WERI-Rb-1 (cell line): ENCODE measurements at regions not wholly inside any gene's neighbourhood (a gene's known extent, or its start where the extent isn't known, plus 50 kb on each side); places are given as distances from the start of the nearest gene placed in this dataset.

Experiments
- DNase-seq: peaks from one replicate; pipeline ENCODE4 v3.0.0-alpha.2; 2020
- H3K27ac ChIP-seq: fragments of 250-450 bp; sonication (Bioruptor Pico); 2 replicates; pipeline ENCODE4 v1.5.1; 2020; ENCODE audit warnings: mild to moderate bottlenecking, moderate library complexity
- H3K27me3 ChIP-seq: fragments of 250-450 bp; sonication (Bioruptor Pico); 2 replicates; pipeline ENCODE4 v1.5.1; 2021; ENCODE audit warnings: mild to moderate bottlenecking, low read depth, moderate library complexity; ENCODE audit not compliant: insufficient read depth, severe bottlenecking
- H3K36me3 ChIP-seq: fragments of 250-450 bp; sonication (Bioruptor Pico); 2 replicates; pipeline ENCODE4 v1.5.1; 2020; ENCODE audit warnings: mild to moderate bottlenecking, moderate library complexity
- H3K4me3 ChIP-seq: 2 replicates; pipeline ENCODE4 v1.5.1; 2011; ENCODE audit warnings: low read depth, mild to moderate bottlenecking, control low read depth, low read length
- H3K9me3 ChIP-seq: fragments of 250-450 bp; sonication (Bioruptor Pico); 2 replicates; pipeline ENCODE4 v1.5.1; 2021; ENCODE audit warnings: mild to moderate bottlenecking, moderate library complexity; ENCODE audit not compliant: severe bottlenecking
- CTCF ChIP-seq: IDR thresholded peaks from 2 replicates; pipeline ENCODE4 v1.5.1; 2011; ENCODE audit warnings: low read depth, mild to moderate bottlenecking, control low read depth, inconsistent platforms, low read length

GRCh38 chr3:8112587-8112986 lies 389.0 kb upstream of the LMCD1 start:
- H3K9me3 ChIP-seq: no peaks in the 10 kb centered on the region
- no peak for DNase-seq
- H3K36me3 ChIP-seq: no peaks in the 10 kb centered on the region
- no peaks in the 10 kb centered on the region for H3K27me3 ChIP-seq
- no peak for TF ChIP-seq CTCF
- H3K27ac ChIP-seq: no peak overlapping the region
- H3K4me3 ChIP-seq: no peak overlapping the region

- Histone ChIP-seq H3K36me3 (no peaks in the 10 kb centered on the region), H3K27me3 (no peaks in the 10 kb centered on the region), H3K4me3 (no peak overlapping the region), H3K27ac (no peak overlapping the region), H3K9me3 (no peaks in the 10 kb centered on the region)
- TF ChIP-seq CTCF: no peak
- DNase-seq: no peak
Observed at GRCh38 chr3:8113626-8114025, 388.0 kb upstream of the LMCD1 start.

GRCh38 chr3:8128686-8129085 lies 372.9 kb upstream of the LMCD1 start:
- H3K4me3 ChIP-seq: no peak overlapping the region
- H3K27ac ChIP-seq: no peak overlapping the region
- no peaks in the 10 kb centered on the region for H3K36me3 ChIP-seq
- H3K9me3 ChIP-seq: peaks cover 4% of the 10 kb centered on the region
- TF ChIP-seq CTCF: no peak
- DNase-seq: no peak
- H3K27me3 ChIP-seq: no peaks in the 10 kb centered on the region

- TF ChIP-seq CTCF: no peak
- H3K9me3 ChIP-seq: peaks cover 7% of the 10 kb centered on the region
- no peaks in the 10 kb centered on the region for H3K27me3 ChIP-seq
- no peak for DNase-seq
- H3K36me3 ChIP-seq: no peaks in the 10 kb centered on the region
- H3K27ac ChIP-seq: no peak overlapping the region
- no peak overlapping the region for H3K4me3 ChIP-seq
Observed at GRCh38 chr3:8136553-8136952, 365.1 kb upstream of the LMCD1 start.

- Histone ChIP-seq H3K27me3 (no peaks in the 10 kb centered on the region), H3K9me3 (peaks cover 3% of the 10 kb centered on the region), H3K4me3 (no peak overlapping the region), H3K27ac (no peak overlapping the region), H3K36me3 (no peaks in the 10 kb centered on the region)
- no peak for DNase-seq
- TF ChIP-seq CTCF: no peak
Observed at GRCh38 chr3:8143186-8143585, 358.4 kb upstream of the LMCD1 start.

GRCh38 chr3:8145661-8146060 lies 356.0 kb upstream of the LMCD1 start:
- no peak overlapping the region for H3K4me3 ChIP-seq
- no peaks in the 10 kb centered on the region for H3K36me3 ChIP-seq
- DNase-seq: no peak
- no peak overlapping the region for H3K27ac ChIP-seq
- no peak for TF ChIP-seq CTCF
- peaks cover 3% of the 10 kb centered on the region for H3K9me3 ChIP-seq
- no peaks in the 10 kb centered on the region for H3K27me3 ChIP-seq
